H1 (cell line): ENCODE measurements at regions not wholly inside any gene's neighbourhood (a gene's known extent, or its start where the extent isn't known, plus 50 kb on each side); places are given as distances from the start of the nearest gene placed in this dataset.

ENCODE experiments used
- CTCF ChIA-PET: fragments of 300-600 bp; sonication (Branson Sonifier 250); formaldehyde crosslinking; loops from one replicate; lab custom pipeline; 2021; ENCODE audit not compliant: partially characterized antibody; lab: Charles Lee
- POLR2A ChIA-PET: fragments of 300-600 bp; sonication (Branson Sonifier 250); formaldehyde crosslinking; loops from one replicate; lab custom pipeline; 2021; ENCODE audit warnings: inconsistent platforms; ENCODE audit not compliant: partially characterized antibody; lab: Charles Lee
- DNase-seq, 2 experiments: peaks; one replicate each; pipeline versions ENCODE4 v3.0.0 to v3.0.0-alpha.2; 2010 to 2022; ENCODE audit warnings: low spot score in 2 of 2, low read depth in 1 of 2, mixed read lengths in 1 of 2
- FAIRE-seq: peaks from 2 replicates; lab custom pipeline; 2011; peaks lifted over from hg19 to GRCh38; lab: Jason Lieb, UNC
- H2AFZ ChIP-seq: 2 replicates; pipeline ENCODE4 v1.8.1; 2012; ENCODE audit warnings: low read length, inconsistent platforms
- H2AK5ac ChIP-seq: 2 replicates; pipeline ENCODE4 v1.6.1; 2013; ENCODE audit warnings: low read depth, low read length
- H2BK120ac ChIP-seq: replicated peaks from 2 replicates; pipeline ENCODE3; 2013; ENCODE audit warnings: low read depth, low read length, inconsistent platforms
- H2BK12ac ChIP-seq: 2 replicates; pipeline ENCODE4 v1.6.1; 2013; ENCODE audit warnings: low read depth, low read length
- H2BK15ac ChIP-seq: 2 replicates; pipeline ENCODE4 v1.6.1; 2013; ENCODE audit warnings: low read length
- H2BK20ac ChIP-seq: 2 replicates; pipeline ENCODE4 v1.6.1; 2013; ENCODE audit warnings: low read length
- H2BK5ac ChIP-seq: 2 replicates; pipeline ENCODE4 v1.6.1; 2013; ENCODE audit warnings: low read depth, low read length
- H3K14ac ChIP-seq: 2 replicates; pipeline ENCODE4 v1.6.1; 2013; ENCODE audit warnings: inconsistent platforms; ENCODE audit not compliant: insufficient read length
- H3K18ac ChIP-seq: 2 replicates; pipeline ENCODE4 v1.6.1; 2013; ENCODE audit warnings: low read length; ENCODE audit errors: extremely low read depth
- H3K23ac ChIP-seq: 2 replicates; pipeline ENCODE4 v1.6.1; 2013; ENCODE audit warnings: inconsistent platforms; ENCODE audit not compliant: insufficient read length
- H3K23me2 ChIP-seq: 2 replicates; pipeline ENCODE4 v1.6.1; 2013; ENCODE audit warnings: low read depth, low read length
- H3K27ac ChIP-seq: 2 replicates; pipeline ENCODE4 v1.6.1; 2011; ENCODE audit warnings: low read depth, low read length, inconsistent platforms
- H3K27me3 ChIP-seq, 4 experiments: replicated peaks in 1 of 4; 1 replicate in 1 of 4; 2 replicates in 3 of 4; pipeline versions ENCODE4 v1.6.1 to v1.8.1; 2011 to 2013; ENCODE audit warnings: low read length in 3 of 4, mild to moderate bottlenecking in 3 of 4, inconsistent platforms in 2 of 4, mixed read lengths in 2 of 4, moderate library complexity in 1 of 4; ENCODE audit not compliant: control insufficient read depth in 3 of 4, insufficient read depth in 3 of 4; ENCODE audit errors: extremely low read depth in 1 of 4
- H3K36me3 ChIP-seq, 4 experiments: 2 replicates each; pipeline versions ENCODE4 v1.6.1 to v1.8.1; 2011 to 2013; ENCODE audit warnings: mild to moderate bottlenecking in 4 of 4, low read length in 3 of 4, moderate library complexity in 2 of 4, control low read depth in 1 of 4, inconsistent platforms in 1 of 4; ENCODE audit not compliant: insufficient read depth in 4 of 4, control insufficient read depth in 2 of 4
- H3K4ac ChIP-seq: replicated peaks from 2 replicates; pipeline ENCODE3; 2013; ENCODE audit warnings: low read length, low read depth, mixed read lengths, inconsistent platforms; ENCODE audit not compliant: insufficient read length
- H3K4me1 ChIP-seq, 4 experiments: replicated peaks in 1 of 4; 1 replicate in 1 of 4; 2 replicates in 3 of 4; pipeline versions ENCODE4 v1.6.1 to v1.8.1; 2011 to 2013; ENCODE audit warnings: low read length in 3 of 4, inconsistent platforms in 2 of 4, mixed read lengths in 1 of 4; ENCODE audit not compliant: insufficient read depth in 4 of 4, control insufficient read depth in 3 of 4
- H3K4me2 ChIP-seq, 2 experiments: 2 replicates each; pipeline versions ENCODE4 v1.6.1 to v1.8.1; 2011 to 2013; ENCODE audit warnings: low read depth in 2 of 2, low read length in 2 of 2, control low read depth in 1 of 2, inconsistent platforms in 1 of 2, mild to moderate bottlenecking in 1 of 2; ENCODE audit not compliant: insufficient read depth in 1 of 2
- H3K4me3 ChIP-seq, 4 experiments: fragments of 200-600, 300-600 bp in 1 of 4; sonication (generic), shearing (Covaris generic), sonication (Bioruptor Twin) in 1 of 4; 2 replicates each; pipeline versions ENCODE4 v1.5.1 to v1.8.1; 2011 to 2016; ENCODE audit warnings: low read length in 4 of 4, low read depth in 3 of 4, control low read depth in 2 of 4, inconsistent platforms in 2 of 4, mild to moderate bottlenecking in 2 of 4, mixed read lengths in 1 of 4, moderate library complexity in 1 of 4; ENCODE audit not compliant: insufficient read depth in 2 of 4; ENCODE audit errors: extremely low read depth in 1 of 4
- H3K56ac ChIP-seq: replicated peaks from 2 replicates; pipeline ENCODE3; 2013; ENCODE audit warnings: low read depth, mild to moderate bottlenecking, mixed read lengths, low read length, inconsistent platforms; ENCODE audit not compliant: insufficient read length
- H3K79me1 ChIP-seq: 2 replicates; pipeline ENCODE4 v1.6.1; 2013; ENCODE audit warnings: low read depth, low read length, control low read depth
- H3K79me2 ChIP-seq, 2 experiments: 2 replicates each; pipeline versions ENCODE4 v1.6.1 to v1.8.1; 2012 to 2013; ENCODE audit warnings: low read length in 2 of 2, mild to moderate bottlenecking in 2 of 2, inconsistent platforms in 1 of 2; ENCODE audit not compliant: insufficient read depth in 2 of 2, control insufficient read depth in 1 of 2
- H3K9ac ChIP-seq, 4 experiments: replicated peaks in 1 of 4; 1 replicate in 1 of 4; 2 replicates in 3 of 4; pipeline versions ENCODE4 v1.6.1 to v1.8.1; 2011 to 2013; ENCODE audit warnings: low read depth in 3 of 4, low read length in 3 of 4, control low read depth in 2 of 4, mild to moderate bottlenecking in 2 of 4, moderate library complexity in 2 of 4, inconsistent platforms in 1 of 4; ENCODE audit errors: extremely low read depth in 1 of 4
- H3K9me3 ChIP-seq, 2 experiments: 2 replicates each; pipeline versions ENCODE4 v1.6.1 to v1.8.1; 2012 to 2013; ENCODE audit warnings: mild to moderate bottlenecking in 2 of 2, moderate library complexity in 2 of 2, control low read depth in 1 of 2, inconsistent platforms in 1 of 2, low read depth in 1 of 2, low read length in 1 of 2, mixed read lengths in 1 of 2; ENCODE audit not compliant: insufficient read depth in 2 of 2
- H4K20me1 ChIP-seq, 2 experiments: replicated peaks in 1 of 2; 2 replicates each; pipeline versions ENCODE3 to v1.8.1; 2011 to 2013; ENCODE audit warnings: inconsistent platforms in 2 of 2, low read length in 2 of 2, mild to moderate bottlenecking in 1 of 2; ENCODE audit not compliant: insufficient read depth in 2 of 2, control insufficient read depth in 1 of 2
- H4K5ac ChIP-seq: 2 replicates; pipeline ENCODE4 v1.6.1; 2013; ENCODE audit warnings: low read length, low read depth, mixed read lengths, inconsistent platforms; ENCODE audit not compliant: insufficient read length
- H4K8ac ChIP-seq: 2 replicates; pipeline ENCODE4 v1.8.0; 2013; ENCODE audit warnings: mild to moderate bottlenecking, moderate library complexity, low read length, inconsistent platforms; ENCODE audit not compliant: insufficient read depth; ENCODE audit errors: extremely low read depth
- H4K91ac ChIP-seq: replicated peaks from 2 replicates; pipeline ENCODE3; 2013; ENCODE audit warnings: low read length, mixed read lengths, inconsistent platforms; ENCODE audit not compliant: insufficient read length
- CEBPB ChIP-seq: IDR thresholded peaks from 2 replicates; pipeline ENCODE4 v1.6.1; 2012; ENCODE audit warnings: low read depth, low read length
- CHD1 ChIP-seq: IDR thresholded peaks from 2 replicates; pipeline ENCODE4 v1.6.1; 2012; ENCODE audit warnings: low read depth, low read length, improper control_type of control experiment
- EGR1 ChIP-seq: IDR thresholded peaks from 2 replicates; pipeline ENCODE4 v1.6.1; 2011; ENCODE audit warnings: low read depth, low read length, borderline replicate concordance
- JUND ChIP-seq: IDR thresholded peaks from 2 replicates; pipeline ENCODE4 v1.6.1; 2011; ENCODE audit warnings: mild to moderate bottlenecking, improper control_type of control experiment, low read length
- SIX5 ChIP-seq: IDR thresholded peaks from 2 replicates; pipeline ENCODE4 v1.6.1; 2011; ENCODE audit warnings: mild to moderate bottlenecking, low read depth, low read length
- SP2 ChIP-seq: IDR thresholded peaks from 2 replicates; pipeline ENCODE4 v1.6.1; 2012; ENCODE audit warnings: mild to moderate bottlenecking, low read length, inconsistent platforms
- YY1 ChIP-seq: IDR thresholded peaks from 2 replicates; pipeline ENCODE4 v1.6.1; 2011; ENCODE audit warnings: low read depth, mild to moderate bottlenecking, low read length
- WGBS, 2 experiments: shearing (Covaris generic) in 1 of 2; methylation state at CpG; one replicate each; pipeline versions ENCODE4 v1.1.6 to v1.1.7; 2013 to 2015; ENCODE audit warnings: low lambda C conversion rate in 2 of 2, mixed read lengths in 2 of 2, inconsistent platforms in 1 of 2, low coverage in 1 of 2, missing lambda C conversion rate in 1 of 2; ENCODE audit not compliant: insufficient replicate concordance in 2 of 2, insufficient coverage in 1 of 2, insufficient read length in 1 of 2; ENCODE audit errors: extremely low coverage in 1 of 2, missing lambda C conversion rate in 1 of 2; 5-methylcytosine and 5-hydroxymethylcytosine counted together

- H3K4me2 ChIP-seq, result no peak overlapping the region
- no peaks in the 10 kb centered on the region for H3K27me3 ChIP-seq
- H2BK15ac ChIP-seq, result no peak overlapping the region
- no peak overlapping the region for H4K5ac ChIP-seq
- H3K14ac ChIP-seq, result no peak overlapping the region
- no peak overlapping the region for H4K91ac ChIP-seq
- H3K79me1 ChIP-seq, result no peaks in the 10 kb centered on the region; the same call in none of the 2 replicates
- no peak overlapping the region for H3K56ac ChIP-seq
- H2BK20ac ChIP-seq, result no peak overlapping the region
- H3K23me2 ChIP-seq, result no peaks in the 10 kb centered on the region
- H3K23ac ChIP-seq, result no peak overlapping the region
- DNase-seq, result no peak
- no peaks in the 10 kb centered on the region for H3K9me3 ChIP-seq
- no peaks in the 10 kb centered on the region for H3K79me2 ChIP-seq
- no peaks in the 10 kb centered on the region for H3K36me3 ChIP-seq
- H3K4me3 ChIP-seq, result no peak overlapping the region
- H3K27ac ChIP-seq, result no peak overlapping the region
- H2BK120ac ChIP-seq, result no peak overlapping the region
- H2AK5ac ChIP-seq, result no peak overlapping the region
- H3K4me1 ChIP-seq, result no peaks in the 10 kb centered on the region; a peak in 1 of 7 replicates
- no peak overlapping the region for H3K9ac ChIP-seq
- no peak for FAIRE-seq
- no peak overlapping the region for H2BK12ac ChIP-seq
- H4K8ac ChIP-seq, result no peak overlapping the region
- H4K20me1 ChIP-seq, result peaks cover 4 to 12% of the 10 kb centered on the region in 2 experiments
- no peak overlapping the region for H3K18ac ChIP-seq
- no peak overlapping the region for H3K4ac ChIP-seq
- ChIA-PET POLR2A (no interaction called here), CTCF (no interaction called here)
- 84% methylated on average over 14 of the region's 14 CpGs; no CpG with 5 or more reads in 1 of the 2 experiments for WGBS, 2 experiments
- TF ChIP-seq CEBPB, result peak; percentile 87
- no peak for TF ChIP-seq CHD1
- no peak for TF ChIP-seq JUND
- TF ChIP-seq SIX5, result no peak
- no peak for TF ChIP-seq EGR1
- TF ChIP-seq YY1, result no peak
- no peak for TF ChIP-seq SP2
- no peak overlapping the region for H2AFZ ChIP-seq
- H2BK5ac ChIP-seq, result no peak overlapping the region
Measured at GRCh38 chr11:70844387-70844786, 408.0 kb downstream of the SHANK2 start.
